IPS-18c (cell line): ENCODE measurements at regions not wholly inside any gene's neighbourhood (a gene's known extent, or its start where the extent isn't known, plus 50 kb on each side); places are given as distances from the start of the nearest gene placed in this dataset.

Source experiments
- H3K4me3 ChIP-seq: 2 replicates; pipeline ENCODE4 v1.7.0; 2013; ENCODE audit warnings: low read depth, mild to moderate bottlenecking, low read length, moderate library complexity; ENCODE audit not compliant: insufficient read depth
- H3K9me3 ChIP-seq: one replicate; pipeline ENCODE4 v1.6.1; 2013; ENCODE audit warnings: mild to moderate bottlenecking, low read length, moderate library complexity; ENCODE audit not compliant: control insufficient read depth, insufficient read depth

DNA sequence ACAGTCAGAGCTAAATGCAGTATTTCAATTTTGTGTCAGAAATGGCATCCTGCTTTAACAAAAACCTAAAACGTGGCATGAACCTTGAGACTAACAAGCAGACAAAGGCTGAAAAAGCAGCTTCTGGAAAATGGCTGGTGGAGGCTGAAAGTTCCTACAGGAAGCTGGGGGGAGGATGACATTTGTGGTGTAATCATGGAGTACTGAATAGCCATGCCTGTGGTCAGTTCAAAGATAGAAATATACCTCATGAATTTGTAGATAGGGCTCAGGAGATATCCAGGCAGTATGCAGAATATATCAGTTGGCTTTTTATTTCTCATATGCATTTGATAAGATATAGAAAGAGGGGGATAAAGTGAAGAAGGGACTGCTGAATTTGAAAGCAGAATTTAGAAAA is 181.7 kb downstream of the UQCRFS1 start:
- Histone ChIP-seq H3K4me3 (no peak overlapping the region), H3K9me3 (no peaks in the 10 kb centered on the region)

DNA sequence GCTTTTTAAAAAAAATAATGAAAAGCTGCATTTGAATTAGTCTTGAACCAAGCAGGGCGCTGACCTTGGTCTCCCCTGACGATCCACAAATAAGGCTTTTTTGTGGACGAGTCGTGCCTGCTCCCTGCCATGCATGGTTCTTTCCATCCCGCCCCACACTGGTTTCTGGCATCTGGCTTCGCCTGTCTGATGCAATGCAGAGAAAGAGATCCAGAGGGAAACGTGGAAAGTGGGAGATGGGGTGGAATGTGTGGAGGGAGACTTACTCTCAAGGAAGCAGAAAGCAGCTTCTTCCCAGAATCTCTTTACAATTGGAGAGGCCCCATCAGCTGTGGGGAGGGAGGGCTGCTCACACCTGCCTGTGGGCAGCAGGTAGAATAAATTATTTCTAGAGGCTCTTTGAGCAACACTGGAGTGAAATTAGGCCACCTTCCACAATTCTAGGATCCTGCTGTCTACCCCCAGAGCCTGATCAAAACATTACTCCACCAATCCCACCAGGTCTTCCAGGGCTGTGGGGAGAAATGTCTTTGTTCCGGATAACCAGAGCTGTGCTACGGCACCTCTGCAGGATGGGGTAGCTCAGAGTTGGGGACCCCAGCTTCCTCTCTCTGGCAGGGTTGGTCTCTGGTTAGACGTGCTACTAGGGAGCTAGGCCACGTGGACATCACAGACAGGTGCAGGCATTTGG is 183.5 kb downstream of the UQCRFS1 start:
- Histone ChIP-seq H3K9me3 (peaks cover 2% of the 10 kb centered on the region), H3K4me3 (no peak overlapping the region)

DNA sequence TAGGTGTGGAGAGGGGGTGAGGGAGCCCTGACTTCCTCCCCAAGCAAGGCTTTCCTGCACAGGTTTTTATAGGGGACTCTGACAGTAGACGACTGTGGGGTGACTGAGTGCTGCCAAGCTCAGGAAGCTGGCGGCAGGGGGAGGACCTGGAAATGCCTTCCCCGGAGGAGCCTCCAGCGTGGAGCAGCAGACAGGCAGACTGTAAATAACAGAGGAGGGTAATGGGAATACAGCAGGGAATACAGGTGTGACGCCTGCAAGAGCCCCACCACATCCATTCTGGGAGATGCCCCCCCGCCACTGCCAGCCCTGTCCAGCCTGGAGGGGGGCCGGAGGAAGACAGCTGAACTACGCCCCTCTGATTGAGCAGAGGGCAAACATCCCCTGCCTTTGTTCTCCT is 190.4 kb downstream of the UQCRFS1 start:
- Histone ChIP-seq H3K4me3 (no peak overlapping the region), H3K9me3 (peaks cover 2% of the 10 kb centered on the region)

DNA sequence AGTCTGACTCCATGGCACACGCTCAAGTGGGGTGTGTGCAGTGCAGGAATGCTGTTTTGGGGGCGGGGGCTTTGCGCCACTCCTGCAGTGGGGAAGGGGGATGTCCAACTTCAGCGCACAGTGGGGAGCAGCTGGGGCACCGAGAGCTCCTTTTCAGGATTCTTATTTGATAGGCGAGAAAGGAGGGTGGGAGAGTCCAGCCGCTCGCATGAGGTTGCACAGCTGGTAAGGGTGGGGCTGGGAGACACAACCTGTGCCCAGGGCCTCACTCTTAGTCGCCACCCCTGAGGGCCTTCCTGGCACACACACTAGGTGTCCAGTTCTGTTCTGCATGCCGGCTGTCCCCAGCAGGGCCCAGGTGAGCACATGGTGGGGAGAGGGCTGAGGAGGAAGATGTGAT is 190.8 kb downstream of the UQCRFS1 start:
- H3K4me3 ChIP-seq: no peak overlapping the region
- peaks cover 2% of the 10 kb centered on the region for H3K9me3 ChIP-seq

DNA sequence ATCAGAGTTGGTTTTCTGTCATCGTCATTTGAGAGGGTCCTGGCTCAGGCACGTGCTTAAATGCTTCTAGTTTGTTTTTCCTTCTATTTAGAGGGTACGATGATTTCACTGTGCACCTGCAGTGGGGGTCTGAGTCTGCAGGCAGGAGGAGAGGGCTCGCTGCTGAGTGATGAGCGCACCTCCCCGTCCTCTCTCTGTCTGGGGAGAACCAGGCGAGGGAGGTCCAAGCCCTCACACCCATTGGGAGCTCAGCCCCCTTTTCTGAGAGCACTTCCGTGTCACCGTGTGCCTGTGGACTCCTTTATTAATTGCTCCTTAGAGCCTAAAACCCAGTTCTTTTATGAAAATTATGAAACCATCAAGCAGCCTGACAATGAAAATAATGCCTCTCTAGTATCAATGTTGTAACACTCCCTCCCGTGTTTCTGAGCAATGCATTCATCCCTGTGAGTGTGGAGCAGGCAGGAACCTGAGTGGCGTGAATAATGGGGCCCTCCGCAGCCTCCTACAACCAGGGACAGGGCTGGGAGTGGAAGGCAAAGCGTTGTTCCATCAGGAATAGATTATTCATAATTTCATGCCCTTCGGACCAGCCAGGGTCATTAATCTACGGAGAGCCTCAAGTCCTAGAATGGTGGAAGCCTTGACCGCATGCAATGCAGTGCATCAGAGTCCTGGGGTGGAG is 191.6 kb downstream of the UQCRFS1 start:
- peaks cover 2% of the 10 kb centered on the region for H3K9me3 ChIP-seq
- H3K4me3 ChIP-seq: no peak overlapping the region

DNA sequence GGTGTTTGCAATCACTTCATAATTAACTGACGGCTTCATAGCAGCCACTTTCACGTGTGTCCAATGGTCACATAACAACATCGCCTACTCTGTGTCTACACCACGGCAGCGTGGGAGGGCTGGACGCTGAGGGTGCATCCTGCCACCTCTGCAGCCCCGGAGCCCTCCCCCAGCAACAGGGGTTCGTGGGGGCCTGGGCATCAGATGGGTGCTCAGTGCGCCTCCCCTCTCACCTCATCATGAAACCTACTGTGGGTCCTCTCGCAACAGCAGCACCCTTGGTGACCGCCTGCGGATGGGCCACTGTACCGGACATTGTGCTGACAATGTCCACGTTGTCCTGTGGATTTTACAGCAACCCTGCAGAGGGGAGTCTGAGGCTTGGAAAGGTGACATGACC is 193.5 kb downstream of the UQCRFS1 start:
- H3K4me3 ChIP-seq: no peak overlapping the region
- peaks cover under 1% of the 10 kb centered on the region for H3K9me3 ChIP-seq

DNA sequence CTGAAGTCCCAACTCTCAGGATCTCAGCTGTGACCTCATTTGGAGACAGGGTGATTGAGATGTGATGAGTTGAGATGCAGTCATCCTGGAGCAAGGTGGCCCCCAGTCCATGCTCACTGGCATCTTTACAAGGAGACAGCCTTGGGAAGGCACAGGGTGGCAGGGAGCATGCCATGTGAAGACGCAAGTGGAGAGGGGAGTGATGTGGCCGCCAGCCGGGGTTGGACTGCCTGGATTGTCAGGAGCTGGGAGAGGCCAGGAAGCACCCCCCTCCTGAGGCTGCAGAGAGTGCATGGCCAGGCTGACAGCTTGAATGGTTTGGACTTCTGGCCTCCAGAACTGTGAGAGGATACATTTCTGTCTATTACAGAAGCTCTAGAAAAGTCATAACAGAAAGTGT is 194.4 kb downstream of the UQCRFS1 start:
- no peaks in the 10 kb centered on the region for H3K9me3 ChIP-seq
- H3K4me3 ChIP-seq: no peak overlapping the region

DNA sequence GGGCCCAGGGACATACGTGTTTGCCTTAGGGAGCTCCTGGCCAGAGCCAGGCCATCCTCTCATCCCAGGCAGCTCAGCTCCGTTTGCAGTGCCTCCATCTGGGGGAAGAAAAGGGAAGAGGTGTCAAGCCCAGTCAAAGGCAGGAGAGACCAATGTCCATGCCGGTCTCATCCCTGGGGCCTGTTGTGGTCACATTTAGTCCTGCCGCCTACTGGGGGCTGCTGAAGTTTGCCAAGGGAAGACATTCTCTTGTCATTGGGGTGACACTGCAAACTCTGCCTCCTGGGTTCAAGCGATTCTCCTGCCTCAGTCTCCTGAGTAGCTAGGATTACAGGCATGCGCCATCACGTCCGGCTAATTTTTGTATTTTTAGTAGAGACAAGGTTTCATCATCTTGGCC is 195.2 kb downstream of the UQCRFS1 start:
- Histone ChIP-seq H3K9me3 (no peaks in the 10 kb centered on the region), H3K4me3 (no peak overlapping the region)

DNA sequence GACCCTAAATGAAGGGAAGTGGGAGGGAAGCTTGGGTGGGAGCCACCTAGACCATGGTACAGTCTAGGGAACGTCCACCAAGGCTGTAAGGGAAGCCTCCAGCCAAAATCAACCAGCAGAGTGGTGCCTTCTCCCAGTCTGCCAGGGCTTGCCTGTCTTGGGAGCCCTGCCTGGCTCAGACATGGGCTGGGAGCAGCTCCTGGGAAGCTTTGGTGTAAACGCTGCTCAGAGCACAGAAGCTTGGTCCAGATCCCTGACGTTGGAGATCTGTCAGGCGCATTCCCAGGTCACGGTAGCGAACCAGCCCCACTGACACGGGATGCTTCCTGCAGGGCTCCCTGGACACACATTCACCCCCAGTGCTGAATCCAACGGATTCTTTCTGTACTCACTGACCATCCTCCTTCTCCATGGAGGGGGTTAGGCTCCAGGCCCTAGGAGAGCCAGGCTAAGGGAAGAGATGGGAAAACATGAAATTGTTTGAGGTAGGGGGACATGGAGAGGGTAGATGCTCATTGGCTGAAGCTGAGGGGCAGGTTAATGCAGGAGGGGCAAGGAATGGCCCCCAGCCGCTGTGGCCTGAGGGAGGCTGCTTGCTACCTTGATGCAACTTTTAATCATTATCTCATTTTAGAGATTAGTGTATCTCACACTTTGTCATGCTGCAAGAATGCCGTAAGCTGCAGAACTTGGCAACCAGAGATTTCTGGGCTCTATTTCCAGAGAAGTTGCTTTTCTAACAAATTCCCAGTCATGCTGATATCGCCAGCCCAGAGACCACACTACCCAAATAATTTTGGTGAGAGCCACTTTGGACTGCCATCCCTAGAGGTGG is 195.8 kb downstream of the UQCRFS1 start:
- no peak overlapping the region for H3K4me3 ChIP-seq
- H3K9me3 ChIP-seq: no peaks in the 10 kb centered on the region

DNA sequence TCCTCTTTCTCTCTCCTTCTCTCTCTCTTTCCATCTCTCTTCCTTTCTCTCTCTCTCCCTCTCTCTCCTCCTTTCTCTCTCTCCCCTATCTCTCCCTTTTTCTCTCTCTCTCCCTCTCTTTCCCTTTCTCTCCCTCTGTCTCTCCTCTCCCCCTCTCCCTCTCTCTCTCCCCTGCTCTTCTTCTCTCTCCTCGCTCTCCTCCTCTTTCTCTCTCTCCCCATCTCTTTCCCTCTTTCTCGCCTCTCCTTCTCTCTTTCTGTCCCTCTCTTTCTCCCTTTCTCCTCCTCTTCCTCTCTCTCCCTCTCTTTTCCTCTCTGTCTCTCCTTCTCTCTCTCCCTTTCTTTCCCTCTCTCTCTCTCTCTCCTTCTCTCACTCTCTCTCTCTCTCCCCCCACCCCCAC is 196.6 kb downstream of the UQCRFS1 start:
- H3K4me3 ChIP-seq: no peak overlapping the region
- no peaks in the 10 kb centered on the region for H3K9me3 ChIP-seq

DNA sequence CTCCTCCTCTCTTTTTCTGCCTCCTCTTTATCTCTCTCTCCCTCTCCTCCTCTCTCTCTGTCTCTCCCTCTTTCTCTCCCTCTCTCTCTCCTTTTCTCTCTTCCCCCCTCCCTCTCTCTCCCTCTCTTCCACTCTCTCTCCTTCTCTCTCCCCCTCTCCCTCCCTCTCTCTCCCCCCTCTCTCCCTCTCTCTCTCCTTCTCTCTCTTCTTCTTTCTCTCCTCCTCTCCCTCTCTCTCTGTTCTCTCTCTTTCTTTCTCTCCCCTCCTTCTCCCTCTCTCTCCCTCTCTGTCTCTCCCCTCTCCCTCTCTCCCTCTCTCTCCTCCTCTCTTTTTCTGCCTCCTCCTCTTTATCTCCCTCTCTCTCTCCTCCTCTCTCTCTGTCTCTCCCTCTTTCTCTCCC is 197.4 kb downstream of the UQCRFS1 start:
- H3K4me3 ChIP-seq: no peak overlapping the region
- no peaks in the 10 kb centered on the region for H3K9me3 ChIP-seq

DNA sequence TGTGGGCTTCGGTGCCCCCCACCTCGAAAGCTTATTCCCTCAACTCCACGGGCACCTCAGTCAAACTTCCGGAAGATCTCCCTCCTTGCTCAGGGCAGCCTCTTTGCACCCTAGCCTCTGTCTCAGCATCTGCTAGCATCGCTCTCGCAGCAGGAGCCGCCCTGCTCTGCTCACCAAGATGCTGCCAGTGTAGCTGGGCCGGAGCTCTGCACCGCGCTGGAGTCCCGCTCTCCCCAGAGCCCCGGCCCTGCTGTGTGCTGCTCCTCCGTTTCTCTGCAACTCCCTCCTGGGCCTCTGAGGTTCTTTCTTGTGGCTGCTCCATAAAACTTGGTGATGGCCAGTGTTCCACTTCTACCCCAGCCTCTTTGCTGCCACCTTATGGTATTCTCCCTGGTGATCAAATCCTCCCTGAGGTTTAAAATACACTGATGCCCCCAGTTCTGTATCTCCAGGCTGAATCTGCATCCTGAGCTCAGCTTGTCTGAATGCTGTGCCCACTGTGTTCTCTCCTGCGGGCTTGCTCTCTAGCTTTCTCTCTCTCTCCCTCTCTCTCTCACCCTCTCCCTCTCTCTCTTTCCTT is 198.0 kb downstream of the UQCRFS1 start:
- H3K9me3 ChIP-seq: no peaks in the 10 kb centered on the region
- no peak overlapping the region for H3K4me3 ChIP-seq

DNA sequence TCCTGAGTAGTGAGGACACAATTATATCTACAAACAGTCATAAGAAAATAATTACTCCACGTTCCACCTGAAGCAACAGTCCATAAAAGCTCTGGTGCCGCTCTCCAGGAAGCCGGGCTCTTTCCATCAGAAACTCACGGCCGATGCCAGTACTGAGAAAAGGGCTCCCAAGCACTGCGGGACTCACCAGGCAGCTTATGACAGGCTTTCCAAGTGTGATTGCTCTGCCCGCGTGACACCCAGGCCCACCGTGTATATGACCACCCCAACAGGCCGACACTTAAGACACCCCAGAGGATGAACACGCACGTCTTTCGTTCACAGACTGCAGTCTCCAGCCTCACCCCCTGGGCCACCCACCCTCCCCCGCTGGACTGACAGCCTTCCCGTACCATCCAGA is 199.0 kb downstream of the UQCRFS1 start:
- no peaks in the 10 kb centered on the region for H3K9me3 ChIP-seq
- no peak overlapping the region for H3K4me3 ChIP-seq

DNA sequence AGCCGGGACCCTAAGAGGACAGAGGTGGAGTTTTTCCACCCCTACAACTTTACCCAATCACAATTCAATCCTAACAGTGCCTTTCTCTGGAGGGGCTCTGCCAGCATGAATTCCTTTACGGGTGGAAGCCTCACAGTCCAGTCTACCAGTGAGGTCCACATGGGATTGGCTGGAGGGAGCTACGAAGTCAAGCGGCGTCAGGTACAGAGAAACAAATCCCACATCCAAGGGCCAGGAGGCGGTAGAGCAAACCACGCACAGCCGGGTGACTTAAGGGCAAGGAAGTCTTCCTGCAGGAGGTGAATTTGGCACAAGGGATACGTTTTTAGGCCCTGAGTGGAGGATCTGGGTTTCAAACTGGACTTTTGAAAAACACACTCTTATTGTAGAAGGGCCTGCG is 199.6 kb downstream of the UQCRFS1 start:
- no peaks in the 10 kb centered on the region for H3K9me3 ChIP-seq

DNA sequence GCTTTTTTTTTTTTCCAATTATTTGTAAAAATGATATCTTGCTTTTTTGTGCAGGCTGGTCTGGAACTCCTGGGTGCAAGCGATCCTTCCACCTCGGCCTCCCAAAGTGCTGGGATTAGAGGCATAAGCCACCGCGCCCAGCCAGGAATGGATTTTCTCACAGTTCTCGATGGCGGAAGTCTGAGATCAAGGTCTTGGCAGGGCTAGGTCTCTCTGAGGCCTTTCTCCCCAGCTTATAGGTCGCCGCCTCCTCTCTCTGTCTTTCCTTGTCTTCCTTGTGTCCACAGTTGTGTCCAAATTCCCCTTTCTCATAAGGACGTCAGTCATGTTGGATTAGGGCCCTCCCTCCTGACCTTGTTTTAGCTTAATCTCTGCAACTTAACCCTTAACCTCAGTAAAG is 200.5 kb downstream of the UQCRFS1 start:
- no peaks in the 10 kb centered on the region for H3K9me3 ChIP-seq

More for the DNA sequence above, 199.6 kb downstream of the UQCRFS1 start:
- H3K4me3 ChIP-seq: no peak overlapping the region

DNA sequence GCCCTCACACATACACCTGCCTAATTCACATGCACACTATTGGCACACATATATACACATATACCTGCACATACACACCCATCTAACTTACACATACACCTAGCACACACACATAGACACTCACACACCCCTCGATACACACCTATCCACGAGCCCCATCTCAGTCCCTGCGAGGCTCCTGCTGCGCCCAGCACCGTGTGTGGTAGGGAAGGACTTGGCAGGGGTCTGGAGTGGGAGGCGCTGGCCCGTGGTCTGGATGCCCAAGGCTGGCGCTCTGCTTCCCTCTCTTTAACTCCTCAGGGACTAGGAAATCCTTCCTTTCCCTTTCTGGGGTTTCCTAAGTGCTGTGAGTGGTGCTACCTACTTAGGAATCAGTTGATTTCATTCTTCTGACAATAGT is 202.7 kb downstream of the UQCRFS1 start:
- H3K4me3 ChIP-seq: no peak overlapping the region
- H3K9me3 ChIP-seq: no peaks in the 10 kb centered on the region

More for the DNA sequence above, 200.5 kb downstream of the UQCRFS1 start:
- H3K4me3 ChIP-seq: no peak overlapping the region

DNA sequence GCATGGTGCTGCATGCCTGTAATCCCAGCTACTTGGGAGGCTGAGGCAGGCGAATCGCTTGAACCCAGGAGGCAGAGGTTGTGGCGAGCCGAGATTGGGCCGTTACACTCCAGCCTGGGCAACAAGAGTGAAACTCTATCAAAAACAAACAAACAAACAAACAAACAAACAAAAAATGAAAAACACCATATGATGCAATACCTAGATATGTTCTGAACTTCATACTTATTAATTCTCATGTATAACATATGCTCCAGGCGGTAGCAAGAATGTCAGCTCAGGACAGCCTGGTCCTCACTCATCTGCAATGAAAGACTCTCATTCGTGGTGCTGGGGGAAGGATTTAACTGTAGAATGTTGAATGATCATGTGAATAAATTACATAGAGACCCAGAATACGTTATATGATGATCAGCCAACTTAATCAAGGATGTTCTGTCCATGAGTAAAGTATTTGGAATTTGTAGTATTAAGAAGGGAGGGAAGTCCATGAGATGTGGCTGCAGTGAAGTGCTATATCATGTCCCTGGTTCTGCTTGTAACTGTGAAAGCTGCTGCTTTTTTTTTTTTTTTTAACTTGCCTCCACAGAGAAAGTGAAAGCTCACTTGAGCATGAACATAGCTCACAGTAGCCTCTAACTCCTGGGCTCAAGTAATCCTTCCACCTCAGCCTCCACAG is 206.8 kb downstream of the UQCRFS1 start:
- Histone ChIP-seq H3K4me3 (no peak overlapping the region), H3K9me3 (no peaks in the 10 kb centered on the region)
